RCC 7860 (cell line): ENCODE measurements at regions not wholly inside any gene's neighbourhood (a gene's known extent, or its start where the extent isn't known, plus 50 kb on each side); places are given as distances from the start of the nearest gene placed in this dataset.

Source experiments
- DNase-seq: peaks from one replicate; pipeline ENCODE4 v3.0.0-alpha.2; 2015; ENCODE audit warnings: low spot score
- FAIRE-seq: peaks from 2 replicates; lab custom pipeline; 2012; peaks lifted over from hg19 to GRCh38; lab: Jason Lieb, UNC

DNA sequence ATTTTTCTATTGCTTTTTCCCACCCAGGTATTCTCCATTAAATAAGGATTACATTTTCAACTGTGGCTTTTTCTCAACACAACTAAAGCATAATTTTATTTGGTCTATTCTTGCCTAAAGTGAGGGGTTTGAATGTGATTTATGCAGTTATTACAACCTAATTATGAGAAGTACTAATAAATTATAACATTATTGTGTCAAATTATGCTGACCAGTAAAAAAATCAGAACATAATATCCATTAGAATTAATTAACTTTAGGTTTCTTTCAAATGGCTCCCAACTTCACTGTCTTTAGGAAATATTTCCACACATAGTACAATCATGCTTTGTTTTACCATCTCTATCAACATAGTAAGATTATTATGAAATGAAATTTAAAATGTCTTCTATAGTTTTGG lies 1293.9 kb downstream of the FSTL5 start:
- DNase-seq (no peak), FAIRE-seq (no peak)

DNA sequence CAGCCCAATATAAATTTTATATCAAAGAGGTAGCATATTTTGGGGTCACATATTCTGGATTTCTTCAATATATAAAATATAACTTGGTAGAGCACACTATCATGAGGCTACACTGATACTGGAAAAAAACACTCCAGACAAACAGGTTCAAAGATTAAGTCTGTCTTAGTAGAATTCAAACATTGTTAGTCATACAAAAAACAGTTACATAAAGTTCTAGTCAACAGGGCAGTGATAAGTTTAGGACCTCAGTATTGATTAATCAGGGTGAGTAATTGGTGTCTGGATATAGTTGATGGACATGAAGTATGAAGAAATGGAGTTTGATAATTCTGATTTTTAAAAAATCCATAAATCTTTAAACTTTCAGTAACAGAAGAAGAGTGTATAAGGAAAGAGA lies 1291.3 kb downstream of the FSTL5 start:
- FAIRE-seq (no peak), DNase-seq (no peak)

DNA sequence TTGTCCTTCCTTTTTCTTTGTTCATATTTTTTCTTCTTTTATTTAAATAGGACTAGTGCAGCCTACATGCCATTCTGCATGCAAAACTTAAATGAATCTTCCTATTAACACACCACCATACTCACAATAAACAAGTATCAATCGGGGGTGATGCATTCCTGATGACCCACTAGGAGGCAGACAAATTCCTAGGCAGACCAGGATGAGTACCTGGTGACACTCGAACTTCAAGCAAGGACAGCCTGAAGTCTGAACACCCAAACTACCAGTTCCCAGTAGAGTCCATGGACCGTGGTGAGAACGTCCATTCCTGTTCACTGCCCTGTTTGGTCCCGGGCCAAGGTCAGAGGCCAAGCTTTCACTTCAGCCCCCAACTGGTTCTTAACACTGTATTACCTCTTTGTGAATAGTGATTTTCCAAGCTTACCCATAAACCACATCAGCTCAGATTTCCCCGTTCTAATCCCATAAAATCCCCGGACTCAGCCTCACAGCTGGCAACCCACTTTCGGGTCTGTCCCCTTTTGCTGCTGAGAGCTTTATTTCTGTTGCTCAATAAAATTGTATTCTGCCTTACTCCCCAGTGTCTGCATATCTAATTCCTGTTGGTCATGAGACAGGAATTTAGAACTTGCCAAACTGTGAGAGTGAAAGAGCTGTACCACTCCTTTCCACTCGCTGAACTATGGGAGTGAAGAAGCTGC lies 1286.6 kb downstream of the FSTL5 start:
- DNase-seq (no peak), FAIRE-seq (no peak)

DNA sequence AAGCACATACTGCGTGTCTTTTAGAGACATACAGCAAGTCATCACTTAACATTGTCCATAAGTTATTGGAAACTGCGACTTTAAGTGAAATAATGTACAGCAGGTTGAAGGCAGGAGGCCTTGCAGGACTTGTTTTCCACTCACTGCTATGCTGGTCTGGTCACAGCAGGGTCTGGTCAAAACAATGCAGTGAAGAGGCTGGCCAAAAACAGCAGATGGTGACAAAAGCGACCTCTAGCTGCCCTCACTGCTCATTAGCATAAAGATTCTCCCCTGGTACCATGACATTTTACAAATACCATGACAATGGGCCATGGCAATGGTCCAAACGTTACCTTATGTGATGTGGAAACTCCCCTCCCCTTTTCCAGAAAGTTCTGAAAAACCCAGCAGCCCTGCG lies 1283.6 kb downstream of the FSTL5 start:
- DNase-seq (no peak), FAIRE-seq (no peak)

- FAIRE-seq (no peak), DNase-seq (no peak)
These were observed 1276.1 kb downstream of the FSTL5 start for GRCh38 chr4:160887668-160888067.

DNA sequence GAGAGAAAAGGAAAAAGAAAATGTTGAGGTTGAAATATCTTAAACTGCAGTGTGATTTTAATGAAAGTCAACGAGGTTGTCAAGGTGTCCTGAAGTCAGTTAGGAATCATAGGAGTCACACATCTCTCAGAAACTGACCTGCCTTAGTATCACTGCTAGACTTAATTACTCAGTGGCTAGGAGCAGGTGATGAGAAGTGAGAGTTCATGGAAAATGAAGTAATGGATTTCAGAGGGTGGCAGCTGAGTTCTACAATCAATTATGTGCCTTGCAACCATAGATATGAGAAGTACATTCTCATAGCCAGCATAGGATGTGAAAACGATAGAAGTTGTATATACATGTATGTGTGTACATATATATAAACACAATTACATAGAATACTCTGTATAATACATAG lies 1269.7 kb downstream of the FSTL5 start:
- FAIRE-seq (no peak), DNase-seq (no peak)

DNA sequence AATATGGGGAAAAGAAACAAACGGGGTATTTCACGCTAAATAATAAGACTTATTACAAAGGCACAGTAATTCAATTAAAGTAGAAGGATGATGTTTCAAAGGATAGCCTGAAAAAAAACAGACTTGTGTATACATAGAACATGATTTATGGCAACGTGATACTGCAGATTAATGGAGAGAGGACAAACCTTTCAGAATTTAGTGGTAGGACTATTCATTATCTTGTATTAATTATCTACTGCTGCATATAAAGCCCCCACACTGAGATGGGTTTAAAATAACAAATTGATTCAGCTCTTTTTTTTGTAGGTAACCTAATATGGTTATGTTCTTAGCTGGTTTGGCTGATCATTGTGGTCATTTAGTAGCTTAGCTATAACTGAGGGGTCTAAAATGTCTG lies 1269.0 kb downstream of the FSTL5 start:
- DNase-seq, result no peak
- no peak for FAIRE-seq

- no peak for FAIRE-seq
These were observed 1236.5 kb downstream of the FSTL5 start for GRCh38 chr4:160927311-160927710.

DNA sequence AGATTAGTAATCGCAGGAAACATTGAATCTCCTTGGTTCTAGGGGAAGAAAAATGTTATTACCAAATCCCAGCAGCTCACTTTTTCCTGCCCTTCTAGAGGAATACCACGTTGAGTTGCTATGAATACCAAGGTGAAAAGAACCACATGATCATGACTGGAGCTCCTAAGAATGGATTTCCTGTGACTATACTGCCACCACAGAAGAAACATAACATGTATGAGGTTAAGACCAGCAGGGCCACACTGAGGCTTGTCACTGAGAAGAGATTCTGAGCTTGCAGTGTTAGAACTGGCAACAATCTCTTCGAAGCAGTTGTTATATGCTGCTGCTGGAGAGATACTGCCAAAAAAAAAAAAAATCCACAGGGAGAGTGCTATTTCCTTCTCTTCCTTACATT lies 1235.3 kb downstream of the FSTL5 start:
- DNase-seq, result no peak
- no peak for FAIRE-seq

More at GRCh38 chr4:160927311-160927710, 1236.5 kb downstream of the FSTL5 start:
- no peak for DNase-seq

- DNase-seq, result no peak
- no peak for FAIRE-seq
These were observed 1216.1 kb downstream of the FSTL5 start for GRCh38 chr4:160947653-160948052.

DNA sequence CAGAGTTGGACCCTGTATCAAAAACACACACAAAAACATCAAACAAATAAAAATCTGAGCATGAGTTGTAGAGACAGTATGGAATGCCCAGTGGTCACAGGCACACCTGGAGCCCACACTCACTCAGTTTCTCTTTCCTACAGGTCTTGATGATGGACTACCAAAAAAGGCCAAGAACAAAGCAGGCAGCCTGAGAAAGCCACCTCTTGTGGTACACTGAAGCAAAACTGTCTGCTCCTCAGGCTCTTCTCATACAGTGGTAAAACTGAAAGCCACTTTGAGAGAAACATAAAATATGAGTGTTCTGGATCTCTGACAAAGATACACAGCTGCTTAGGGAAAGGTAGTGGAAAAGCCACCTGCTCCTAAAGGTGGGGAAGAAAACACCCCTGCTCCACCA lies 1206.9 kb downstream of the FSTL5 start:
- no peak for DNase-seq
- no peak for FAIRE-seq

DNA sequence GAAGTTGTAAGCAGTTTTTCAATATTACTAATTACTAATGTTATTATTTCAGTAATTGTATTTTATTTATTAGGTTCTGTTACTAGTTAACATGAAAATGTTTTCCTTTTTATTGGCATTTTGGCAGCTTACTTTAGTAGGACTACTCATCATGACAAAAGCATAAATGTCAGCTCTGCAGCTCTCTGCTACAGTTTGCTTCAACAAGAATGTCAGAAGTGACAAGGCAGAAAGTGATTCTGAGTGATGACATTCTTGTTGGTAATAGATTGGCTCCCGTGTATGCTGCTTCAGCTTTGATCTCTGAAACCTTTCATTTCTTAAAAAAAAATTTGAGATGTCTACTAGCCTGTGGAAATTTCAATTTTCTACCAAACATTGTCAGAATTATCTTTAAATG lies 1193.9 kb downstream of the FSTL5 start:
- FAIRE-seq (no peak), DNase-seq (no peak)

GRCh38 chr4:160980091-160980490 lies 1183.7 kb downstream of the FSTL5 start:
- DNase-seq (no peak), FAIRE-seq (no peak)

- FAIRE-seq, result no peak
- no peak for DNase-seq
These were observed 1182.7 kb downstream of the FSTL5 start for GRCh38 chr4:160981083-160981482.

- no peak for DNase-seq
- no peak for FAIRE-seq
These were observed 1180.8 kb downstream of the FSTL5 start for GRCh38 chr4:160983035-160983434.

DNA sequence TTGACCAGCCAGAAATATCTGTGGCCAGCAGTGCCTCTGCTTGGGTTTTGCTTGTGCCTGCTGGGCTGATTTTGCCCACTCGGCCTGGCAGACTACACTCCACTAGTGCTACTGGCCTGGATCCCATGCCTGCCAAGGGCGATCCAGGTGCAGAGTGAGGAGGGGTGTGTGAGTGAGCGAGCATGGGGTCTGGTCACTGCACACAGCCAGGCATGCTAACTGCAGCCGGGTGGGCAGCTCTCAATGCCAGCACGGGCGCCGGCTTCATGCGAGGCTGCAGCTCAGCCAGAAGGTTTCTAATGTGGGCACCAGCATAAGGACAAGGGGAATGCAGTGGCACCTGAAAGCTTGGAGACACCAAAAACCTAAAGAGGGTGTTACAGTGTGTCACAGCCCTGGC lies 1161.4 kb downstream of the FSTL5 start:
- DNase-seq (no peak), FAIRE-seq (no peak)

GRCh38 chr4:161003418-161004057 lies 1160.3 kb downstream of the FSTL5 start:
- DNase-seq (no peak), FAIRE-seq (no peak)

DNA sequence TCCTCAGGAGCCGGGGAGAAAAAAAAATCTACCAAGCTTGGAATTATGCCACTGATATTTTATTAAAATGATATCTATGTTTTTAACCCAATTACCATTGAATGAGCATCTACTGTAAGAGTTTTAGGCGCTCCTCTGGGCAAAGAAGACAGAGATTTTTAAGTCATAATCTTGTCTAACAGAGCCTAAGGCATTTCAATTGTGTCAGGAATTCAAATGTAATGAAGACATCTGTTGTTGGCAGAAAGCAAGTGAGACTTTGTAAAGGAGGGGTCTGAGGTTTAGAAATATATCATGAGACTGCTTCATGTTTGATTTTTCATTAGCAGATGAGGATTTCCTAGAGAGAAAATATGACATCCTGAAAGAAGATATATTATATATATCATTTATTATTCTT lies 1158.1 kb downstream of the FSTL5 start:
- no peak for FAIRE-seq
- DNase-seq, result no peak

GRCh38 chr4:161008527-161008926 lies 1155.3 kb downstream of the FSTL5 start:
- no peak for FAIRE-seq
- no peak for DNase-seq

DNA sequence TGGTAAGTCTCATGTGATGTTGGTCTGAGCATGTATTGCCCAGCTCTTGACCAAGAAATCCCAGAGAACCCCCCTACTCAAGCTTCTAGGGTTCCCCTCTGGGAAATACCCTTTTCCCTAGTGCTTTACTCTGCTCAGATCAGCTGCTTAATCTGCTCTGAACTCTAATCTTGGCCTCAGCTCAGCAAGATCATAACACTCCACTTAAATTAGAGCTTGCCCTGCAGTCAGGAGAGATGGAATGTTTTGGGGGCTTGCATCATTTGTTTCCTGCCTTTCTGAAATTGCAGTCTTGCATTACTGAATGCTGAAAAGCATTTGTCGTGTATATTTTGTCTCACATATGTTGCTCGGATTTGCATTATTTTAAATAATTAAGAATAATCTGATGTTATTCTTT lies 1153.6 kb downstream of the FSTL5 start:
- no peak for FAIRE-seq
- DNase-seq, result no peak
